Body of pancreas (tissue), 4 donors: ENCODE measurements at regions not wholly inside any gene's neighbourhood (a gene's known extent, or its start where the extent isn't known, plus 50 kb on each side); places are given as distances from the start of the nearest gene placed in this dataset.

Experiments
- POLR2A ChIP-seq, 3 donors: fragments of 450-650 bp; IDR thresholded peaks; one replicate each; pipeline ENCODE4 v1.6.1; 2016; ENCODE audit warnings: antibody characterized with exemption in 3 of 3, mild to moderate bottlenecking in 2 of 3
- TF ChIP-seq, protein P1 (sequence below), 7 experiments: fragments of 450-650 bp in 4 of 7; fragments of 200-600 bp in 3 of 7; sonication (generic) in 3 of 7; IDR thresholded peaks; one replicate each; pipeline ENCODE4 v1.5.1; 2016 to 2019; ENCODE audit warnings: antibody characterized with exemption in 7 of 7

DNA sequence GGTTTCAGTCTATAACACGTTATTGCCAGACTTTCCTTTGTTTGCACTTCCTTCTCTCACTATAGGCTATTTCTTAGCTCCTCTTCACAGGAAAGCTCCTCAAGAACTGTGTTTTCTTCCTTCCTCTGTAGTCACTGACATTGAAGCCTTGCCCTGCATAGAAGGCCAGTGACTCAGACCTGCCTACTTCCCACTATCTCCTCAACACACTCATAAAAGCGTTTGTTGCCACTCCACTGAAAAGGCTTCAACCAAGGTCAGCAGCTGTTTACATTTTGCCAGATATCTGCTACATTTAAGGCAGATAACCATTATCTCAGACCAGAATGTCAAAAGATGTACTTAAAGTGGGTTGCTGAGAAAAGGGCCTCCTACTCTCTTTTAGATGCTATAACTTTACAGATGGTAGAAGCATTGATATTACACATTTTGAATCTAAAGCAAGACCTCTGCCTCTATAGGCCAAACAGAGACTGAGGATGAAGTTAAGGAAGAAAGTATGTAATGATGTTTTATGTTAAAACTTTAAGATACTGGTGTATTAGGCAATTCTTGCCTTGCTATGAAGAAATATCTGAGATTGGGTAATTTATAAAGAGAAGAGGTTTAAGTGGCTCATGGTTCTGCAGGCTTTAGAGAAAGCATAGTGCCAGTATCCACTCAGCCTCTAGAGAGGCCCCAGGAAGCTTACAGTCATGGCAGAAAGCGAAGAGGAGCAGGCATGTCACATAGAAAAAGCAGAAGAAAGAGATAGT, 233.3 kb upstream of the FLRT2 start:
- TF ChIP-seq, protein P1, sequence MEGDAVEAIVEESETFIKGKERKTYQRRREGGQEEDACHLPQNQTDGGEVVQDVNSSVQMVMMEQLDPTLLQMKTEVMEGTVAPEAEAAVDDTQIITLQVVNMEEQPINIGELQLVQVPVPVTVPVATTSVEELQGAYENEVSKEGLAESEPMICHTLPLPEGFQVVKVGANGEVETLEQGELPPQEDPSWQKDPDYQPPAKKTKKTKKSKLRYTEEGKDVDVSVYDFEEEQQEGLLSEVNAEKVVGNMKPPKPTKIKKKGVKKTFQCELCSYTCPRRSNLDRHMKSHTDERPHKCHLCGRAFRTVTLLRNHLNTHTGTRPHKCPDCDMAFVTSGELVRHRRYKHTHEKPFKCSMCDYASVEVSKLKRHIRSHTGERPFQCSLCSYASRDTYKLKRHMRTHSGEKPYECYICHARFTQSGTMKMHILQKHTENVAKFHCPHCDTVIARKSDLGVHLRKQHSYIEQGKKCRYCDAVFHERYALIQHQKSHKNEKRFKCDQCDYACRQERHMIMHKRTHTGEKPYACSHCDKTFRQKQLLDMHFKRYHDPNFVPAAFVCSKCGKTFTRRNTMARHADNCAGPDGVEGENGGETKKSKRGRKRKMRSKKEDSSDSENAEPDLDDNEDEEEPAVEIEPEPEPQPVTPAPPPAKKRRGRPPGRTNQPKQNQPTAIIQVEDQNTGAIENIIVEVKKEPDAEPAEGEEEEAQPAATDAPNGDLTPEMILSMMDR (IDR thresholded peaks at IDR 0.05): no peak
- no peak for TF ChIP-seq POLR2A (IDR thresholded peaks at IDR 0.05)
